Neutrophil (primary cell): ENCODE measurements at regions not wholly inside any gene's neighbourhood (a gene's known extent, or its start where the extent isn't known, plus 50 kb on each side); places are given as distances from the start of the nearest gene placed in this dataset.

ENCODE experiments used
- H3K27ac ChIP-seq: fragments of 200-600 bp; sonication (generic); 2 replicates; pipeline ENCODE4 v1.5.1; 2016; ENCODE audit warnings: mild to moderate bottlenecking, moderate library complexity
- H3K27me3 ChIP-seq: fragments of 200-600 bp; sonication (generic); 2 replicates; pipeline ENCODE4 v1.6.0; 2016; ENCODE audit warnings: mild to moderate bottlenecking
- H3K36me3 ChIP-seq: fragments of 200-600 bp; sonication (generic); 2 replicates; pipeline ENCODE4 v1.5.1; 2017
- H3K4me1 ChIP-seq, 2 experiments: fragments of 200-600 bp in 1 of 2; sonication (generic) in 1 of 2; 1 replicate in 1 of 2; 2 replicates in 1 of 2; pipeline versions ENCODE4 v1.5.1 to v1.6.1; 2013 to 2016; ENCODE audit warnings: low read depth in 1 of 2, low read length in 1 of 2, mild to moderate bottlenecking in 1 of 2, moderate library complexity in 1 of 2; ENCODE audit not compliant: control insufficient read depth in 1 of 2, insufficient read depth in 1 of 2
- H3K4me3 ChIP-seq, 2 experiments: fragments of 200-600 bp in 1 of 2; sonication (generic) in 1 of 2; 1 replicate in 1 of 2; 2 replicates in 1 of 2; pipeline ENCODE4 v1.5.1; 2013 to 2016; ENCODE audit warnings: low read depth in 1 of 2, low read length in 1 of 2, mild to moderate bottlenecking in 1 of 2, moderate library complexity in 1 of 2
- H3K9me3 ChIP-seq: fragments of 200-600 bp; sonication (generic); 2 replicates; pipeline ENCODE4 v1.5.1; 2016
- CTCF ChIP-seq: fragments of 200-600 bp; sonication (generic); IDR thresholded peaks from 2 replicates; pipeline ENCODE4 v1.5.1; 2016; ENCODE audit warnings: antibody characterized with exemption

GRCh38 chr20:57769756-57770155 lies 59.9 kb upstream of the PMEPA1 start:
- no peak overlapping the region for H3K4me3 ChIP-seq
- H3K27me3 ChIP-seq: peaks cover 8% of the 10 kb centered on the region
- H3K36me3 ChIP-seq: no peaks in the 10 kb centered on the region
- no peak overlapping the region for H3K27ac ChIP-seq
- no peak for TF ChIP-seq CTCF
- no peaks in the 10 kb centered on the region for H3K4me1 ChIP-seq
- H3K9me3 ChIP-seq: no peaks in the 10 kb centered on the region

GRCh38 chr20:57768519-57768918 lies 58.7 kb upstream of the PMEPA1 start:
- peaks cover 8% of the 10 kb centered on the region for H3K27me3 ChIP-seq
- H3K4me3 ChIP-seq: no peak overlapping the region
- H3K4me1 ChIP-seq: no peaks in the 10 kb centered on the region
- H3K9me3 ChIP-seq: no peaks in the 10 kb centered on the region
- H3K36me3 ChIP-seq: no peaks in the 10 kb centered on the region
- no peak overlapping the region for H3K27ac ChIP-seq
- no peak for TF ChIP-seq CTCF

GRCh38 chr20:57767441-57767840 lies 57.6 kb upstream of the PMEPA1 start:
- Histone ChIP-seq H3K27ac (no peak overlapping the region), H3K27me3 (peaks cover 8% of the 10 kb centered on the region), H3K36me3 (no peaks in the 10 kb centered on the region)

GRCh38 chr20:57763235-57763595 lies 53.4 kb upstream of the PMEPA1 start:
- H3K9me3 ChIP-seq: no peaks in the 10 kb centered on the region
- no peaks in the 10 kb centered on the region for H3K27me3 ChIP-seq
- no peaks in the 10 kb centered on the region for H3K36me3 ChIP-seq
- H3K27ac ChIP-seq: no peak overlapping the region
- H3K4me3 ChIP-seq: no peak overlapping the region
- no peak for TF ChIP-seq CTCF
- H3K4me1 ChIP-seq: no peaks in the 10 kb centered on the region

More at GRCh38 chr20:57767441-57767840, 57.6 kb upstream of the PMEPA1 start:
- H3K9me3 ChIP-seq: no peaks in the 10 kb centered on the region
- H3K4me1 ChIP-seq: no peaks in the 10 kb centered on the region
- TF ChIP-seq CTCF: no peak
- no peak overlapping the region for H3K4me3 ChIP-seq

GRCh38 chr20:57762531-57763234 lies 52.9 kb upstream of the PMEPA1 start:
- no peak overlapping the region for H3K27ac ChIP-seq
- TF ChIP-seq CTCF: no peak
- no peaks in the 10 kb centered on the region for H3K9me3 ChIP-seq
- no peak overlapping the region for H3K4me3 ChIP-seq
- no peaks in the 10 kb centered on the region for H3K4me1 ChIP-seq
- H3K27me3 ChIP-seq: no peaks in the 10 kb centered on the region
- H3K36me3 ChIP-seq: no peaks in the 10 kb centered on the region

GRCh38 chr20:57761413-57761734 lies 51.6 kb upstream of the PMEPA1 start:
- no peaks in the 10 kb centered on the region for H3K36me3 ChIP-seq
- TF ChIP-seq CTCF: no peak
- H3K9me3 ChIP-seq: no peaks in the 10 kb centered on the region
- no peaks in the 10 kb centered on the region for H3K4me1 ChIP-seq
- H3K4me3 ChIP-seq: no peak overlapping the region
- H3K27ac ChIP-seq: no peak overlapping the region
- no peaks in the 10 kb centered on the region for H3K27me3 ChIP-seq
